D721Med (cell line): ENCODE measurements at regions not wholly inside any gene's neighbourhood (a gene's known extent, or its start where the extent isn't known, plus 50 kb on each side); places are given as distances from the start of the nearest gene placed in this dataset.

Source experiments
- DNase-seq: peaks from one replicate; pipeline ENCODE4 v3.0.0; 2011; ENCODE audit warnings: low spot score; ENCODE audit not compliant: insufficient read length
- FAIRE-seq: peaks from 2 replicates; lab custom pipeline; 2011; peaks lifted over from hg19 to GRCh38; lab: Jason Lieb, UNC
- TF ChIP-seq, protein P1 (sequence below): IDR thresholded peaks from 2 replicates; pipeline ENCODE4 v1.5.1; 2012; ENCODE audit warnings: mild to moderate bottlenecking, control low read depth; ENCODE audit not compliant: insufficient read depth; ENCODE audit errors: missing control alignments

DNA sequence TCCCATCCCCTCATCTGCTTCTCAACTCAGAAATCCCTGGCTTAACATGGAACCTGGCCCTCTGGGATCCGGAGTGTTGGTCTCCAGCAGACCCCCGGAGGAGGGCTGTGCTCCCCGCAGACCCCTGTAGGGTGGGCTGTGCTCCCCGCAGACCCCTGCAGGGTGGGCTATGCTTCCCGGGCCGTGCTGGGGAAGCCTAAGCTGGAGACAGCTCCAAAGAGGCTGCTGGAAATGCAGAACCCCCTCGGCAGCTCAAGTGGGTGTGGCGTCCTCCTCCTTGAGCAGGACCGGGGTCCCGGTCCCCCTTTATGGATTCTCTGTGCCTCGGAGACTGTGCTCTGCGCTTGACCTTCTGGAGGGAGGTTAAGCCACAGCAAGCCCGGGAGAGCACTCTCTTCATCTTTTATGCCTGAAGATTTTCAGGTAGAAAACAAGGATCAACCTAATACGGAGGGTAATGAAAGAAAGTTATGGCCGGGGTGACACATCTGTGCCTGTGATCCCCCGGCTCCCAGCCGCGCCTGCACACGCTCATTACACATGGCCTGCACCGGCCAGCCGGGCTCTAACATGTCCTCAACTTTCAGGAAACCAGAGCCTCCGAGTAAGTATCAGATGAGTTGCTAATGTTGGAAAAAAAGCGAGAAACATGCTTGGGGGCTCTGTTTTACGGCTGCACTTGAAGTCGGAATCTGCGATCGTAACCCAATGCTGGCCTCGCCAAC is 87.7 kb upstream of the ACTRT2 start:
- TF ChIP-seq, protein P1, sequence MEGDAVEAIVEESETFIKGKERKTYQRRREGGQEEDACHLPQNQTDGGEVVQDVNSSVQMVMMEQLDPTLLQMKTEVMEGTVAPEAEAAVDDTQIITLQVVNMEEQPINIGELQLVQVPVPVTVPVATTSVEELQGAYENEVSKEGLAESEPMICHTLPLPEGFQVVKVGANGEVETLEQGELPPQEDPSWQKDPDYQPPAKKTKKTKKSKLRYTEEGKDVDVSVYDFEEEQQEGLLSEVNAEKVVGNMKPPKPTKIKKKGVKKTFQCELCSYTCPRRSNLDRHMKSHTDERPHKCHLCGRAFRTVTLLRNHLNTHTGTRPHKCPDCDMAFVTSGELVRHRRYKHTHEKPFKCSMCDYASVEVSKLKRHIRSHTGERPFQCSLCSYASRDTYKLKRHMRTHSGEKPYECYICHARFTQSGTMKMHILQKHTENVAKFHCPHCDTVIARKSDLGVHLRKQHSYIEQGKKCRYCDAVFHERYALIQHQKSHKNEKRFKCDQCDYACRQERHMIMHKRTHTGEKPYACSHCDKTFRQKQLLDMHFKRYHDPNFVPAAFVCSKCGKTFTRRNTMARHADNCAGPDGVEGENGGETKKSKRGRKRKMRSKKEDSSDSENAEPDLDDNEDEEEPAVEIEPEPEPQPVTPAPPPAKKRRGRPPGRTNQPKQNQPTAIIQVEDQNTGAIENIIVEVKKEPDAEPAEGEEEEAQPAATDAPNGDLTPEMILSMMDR = no peak
- DNase-seq (no peak), FAIRE-seq (no peak)

DNA sequence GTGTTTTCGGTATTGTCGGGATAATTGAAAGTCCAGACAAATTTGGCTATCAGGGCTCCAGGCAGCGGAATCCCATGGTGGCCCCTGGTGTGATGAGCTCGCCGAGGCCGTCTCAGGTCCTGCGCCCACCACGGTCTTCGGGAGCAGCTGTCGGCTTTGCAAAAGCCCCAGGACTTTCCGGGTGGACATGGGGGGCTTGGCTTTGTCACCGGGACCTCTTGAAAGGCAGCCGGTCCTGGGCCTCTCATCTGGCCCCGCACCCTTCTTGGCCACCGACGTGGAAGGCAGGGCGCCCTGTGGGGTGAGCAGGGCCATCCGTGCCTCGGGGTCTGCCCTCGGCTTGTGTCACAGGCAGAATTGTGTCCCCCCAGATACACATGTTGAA is 87.1 kb upstream of the ACTRT2 start:
- no peak for FAIRE-seq
- TF ChIP-seq, protein P1 = no peak
- no peak for DNase-seq

DNA sequence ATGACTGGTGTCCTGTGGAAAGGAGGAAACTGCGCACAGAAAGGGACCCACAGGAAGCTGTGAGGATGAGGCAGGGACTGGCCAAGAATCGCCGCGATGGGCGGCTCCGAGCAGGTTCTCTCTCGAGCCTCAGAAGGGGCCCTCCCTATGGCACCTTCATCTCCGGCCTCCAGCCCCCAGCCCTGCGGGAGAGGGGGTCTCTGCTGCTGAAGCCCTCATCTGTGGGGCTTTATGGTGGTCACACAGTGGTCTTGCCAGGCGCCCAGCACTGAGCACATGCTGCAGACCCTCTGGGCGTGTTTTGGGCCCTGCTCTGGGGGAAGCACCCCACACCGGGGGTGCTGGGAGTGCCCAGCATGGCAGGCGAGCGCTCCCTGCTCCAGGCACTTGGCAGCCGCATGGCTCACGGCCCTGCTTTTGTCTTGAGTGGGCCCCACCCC is 86.6 kb upstream of the ACTRT2 start:
- FAIRE-seq (no peak), DNase-seq (no peak)
- TF ChIP-seq, protein P1 = no peak

DNA sequence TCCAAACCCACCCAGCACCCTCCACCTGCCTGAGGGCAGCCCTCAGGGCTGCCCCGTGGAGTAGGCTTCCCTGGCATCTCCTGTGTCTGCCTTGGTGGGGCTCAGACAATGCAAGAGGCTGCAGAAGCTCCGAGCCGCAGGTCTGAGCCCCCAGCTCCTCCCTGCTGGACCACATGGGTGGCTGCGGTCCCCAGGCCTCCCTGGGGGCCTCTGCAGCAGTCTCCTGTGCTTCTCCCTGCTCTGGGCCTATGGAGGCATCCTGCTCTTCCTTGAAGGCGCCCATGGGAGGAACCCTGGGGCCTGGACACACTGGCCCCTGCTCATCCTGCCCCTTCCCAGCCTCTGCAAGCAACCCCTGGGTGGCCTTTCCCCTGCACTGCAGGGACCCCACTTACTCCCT is 86.1 kb upstream of the ACTRT2 start:
- FAIRE-seq = no peak
- no peak for DNase-seq
- TF ChIP-seq, protein P1 = no peak

DNA sequence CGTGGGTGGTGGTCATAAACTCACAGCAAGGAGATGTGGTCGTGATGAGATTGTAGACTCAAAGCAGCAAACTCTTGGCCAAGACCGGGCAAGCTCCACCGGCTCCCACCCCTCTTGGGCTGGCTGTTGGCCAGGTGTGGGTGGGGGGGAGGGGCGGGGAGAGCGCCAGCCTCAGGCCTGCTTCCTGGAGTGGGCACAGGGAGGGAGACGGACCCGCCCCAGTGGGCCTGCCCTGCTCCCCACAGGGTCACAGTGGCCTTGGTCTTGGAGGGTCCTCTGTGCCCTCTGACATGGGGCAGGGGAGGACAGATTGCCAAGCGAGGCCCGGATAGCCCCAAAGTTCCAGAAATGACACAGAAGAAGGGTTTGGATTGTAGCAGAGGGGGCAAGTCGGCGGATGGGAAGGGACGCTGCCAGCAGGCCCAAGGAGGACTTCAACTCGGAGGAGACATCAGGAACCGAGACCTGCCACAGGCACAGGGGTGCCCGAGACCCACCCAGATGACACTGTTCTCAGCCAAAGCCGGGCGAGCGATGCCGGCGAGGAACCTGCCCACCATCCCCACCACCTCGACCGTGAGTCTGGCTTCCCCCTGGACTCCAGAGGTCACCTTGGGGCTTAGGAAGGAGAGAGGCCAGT is 85.4 kb upstream of the ACTRT2 start:
- TF ChIP-seq, protein P1 = no peak
- DNase-seq (no peak), FAIRE-seq (no peak)

DNA sequence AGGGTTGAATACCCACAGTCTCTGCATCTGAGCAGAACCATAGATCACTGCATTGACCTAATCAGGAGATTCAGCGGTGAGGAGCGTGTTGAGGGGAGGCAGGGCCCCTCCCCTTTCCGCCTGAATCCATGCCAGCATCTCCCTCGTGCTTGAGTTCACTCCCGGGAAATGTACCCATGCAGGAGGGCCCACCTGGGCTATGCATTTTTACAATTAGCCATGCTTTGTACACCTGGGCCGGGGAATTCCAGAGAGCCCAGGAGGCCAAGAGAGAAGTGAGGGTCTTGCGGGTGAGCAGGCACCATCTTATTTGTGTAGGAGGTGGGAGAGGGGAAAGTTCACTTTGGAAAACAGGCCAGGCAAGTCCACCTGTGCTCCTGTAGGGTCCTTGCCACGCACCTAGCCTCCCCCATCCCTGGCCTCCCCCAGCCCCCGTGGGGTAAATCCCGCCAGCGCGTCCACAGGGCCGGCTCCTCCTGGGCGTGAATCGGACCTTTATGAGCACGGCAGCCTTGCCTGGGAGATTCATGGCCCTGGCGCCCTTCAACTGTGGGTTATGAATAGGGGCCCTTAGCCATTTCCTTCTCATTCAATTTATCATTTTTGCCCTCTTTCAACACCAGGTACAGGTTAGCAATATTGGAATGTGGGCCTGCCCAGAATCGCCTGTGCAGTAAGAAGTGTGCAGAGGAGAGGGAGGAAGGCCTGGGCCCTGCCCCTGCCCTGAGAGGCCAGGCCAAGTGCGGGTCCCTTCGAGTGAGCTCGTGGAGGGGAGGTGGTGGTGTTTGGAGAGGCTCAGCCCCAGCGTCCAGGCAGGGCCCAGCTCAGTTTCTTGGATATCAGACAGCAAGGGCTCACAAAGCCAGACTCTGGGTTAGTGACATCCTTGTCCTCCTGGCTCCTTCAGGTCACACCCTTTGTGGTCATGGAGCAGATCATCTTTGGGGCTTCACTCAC is 84.4 kb upstream of the ACTRT2 start:
- no peak for DNase-seq
- no peak for FAIRE-seq
- TF ChIP-seq, protein P1 = no peak
